ENCODE measurements at regions not wholly inside any gene's neighbourhood (a gene's known extent, or its start where the extent isn't known, plus 50 kb on each side); places are given as distances from the start of the nearest gene placed in this dataset.

- H3K27me3 Mint-ChIP-seq (ENCODE audit: unreplicated experiment), result peaks cover 2% of the 10 kb centered on the region
- no peaks in the 10 kb centered on the region for H3K4me1 Mint-ChIP-seq (ENCODE audit: unreplicated experiment)
- no peak overlapping the region for H3K4me3 Mint-ChIP-seq (ENCODE audit: unreplicated experiment)
- no peak for DNase-seq (ENCODE audit: low spot score)
- H3K9me3 Mint-ChIP-seq (ENCODE audit: unreplicated experiment), result no peaks in the 10 kb centered on the region
- H3K27ac Mint-ChIP-seq (ENCODE audit: unreplicated experiment), result no peak overlapping the region
- TF ChIP-seq CTCF (IDR thresholded peaks at IDR 0.05; ENCODE audit: unreplicated experiment), result no peak
- no peaks in the 10 kb centered on the region for H3K36me3 Mint-ChIP-seq (ENCODE audit: low read depth, unreplicated experiment)
Observed at GRCh38 chr16:48452991-48453760, 68.0 kb upstream of the SIAH1 start.

- H3K4me1 Mint-ChIP-seq (ENCODE audit: unreplicated experiment), result no peaks in the 10 kb centered on the region
- no peak overlapping the region for H3K27ac Mint-ChIP-seq (ENCODE audit: unreplicated experiment)
- no peaks in the 10 kb centered on the region for H3K36me3 Mint-ChIP-seq (ENCODE audit: low read depth, unreplicated experiment)
- DNase-seq (ENCODE audit: low spot score), result no peak
- H3K9me3 Mint-ChIP-seq (ENCODE audit: unreplicated experiment), result no peaks in the 10 kb centered on the region
- H3K4me3 Mint-ChIP-seq (ENCODE audit: unreplicated experiment), result no peak overlapping the region
- peaks cover 2% of the 10 kb centered on the region for H3K27me3 Mint-ChIP-seq (ENCODE audit: unreplicated experiment)
- no peak for TF ChIP-seq CTCF (IDR thresholded peaks at IDR 0.05; ENCODE audit: unreplicated experiment)
Observed at GRCh38 chr16:48451323-48451722, 66.1 kb upstream of the SIAH1 start.

- Mint-ChIP-seq H3K27ac (ENCODE audit: unreplicated experiment) (no peak overlapping the region), H3K36me3 (ENCODE audit: low read depth, unreplicated experiment) (no peaks in the 10 kb centered on the region), H3K9me3 (ENCODE audit: unreplicated experiment) (no peaks in the 10 kb centered on the region), H3K4me1 (ENCODE audit: unreplicated experiment) (no peaks in the 10 kb centered on the region), H3K27me3 (ENCODE audit: unreplicated experiment) (peaks cover 2% of the 10 kb centered on the region), H3K4me3 (ENCODE audit: unreplicated experiment) (no peak overlapping the region)
- no peak for TF ChIP-seq CTCF (IDR thresholded peaks at IDR 0.05; ENCODE audit: unreplicated experiment)
- DNase-seq (ENCODE audit: low spot score), result no peak
Observed at GRCh38 chr16:48450367-48450766, 65.2 kb upstream of the SIAH1 start.

GRCh38 chr16:48448841-48449481 lies 63.7 kb upstream of the SIAH1 start:
- no peak for DNase-seq (ENCODE audit: low spot score)
- Mint-ChIP-seq H3K36me3 (ENCODE audit: low read depth, unreplicated experiment) (no peaks in the 10 kb centered on the region), H3K9me3 (ENCODE audit: unreplicated experiment) (no peaks in the 10 kb centered on the region), H3K27me3 (ENCODE audit: unreplicated experiment) (peaks cover 2% of the 10 kb centered on the region), H3K4me3 (ENCODE audit: unreplicated experiment) (no peak overlapping the region), H3K27ac (ENCODE audit: unreplicated experiment) (no peak overlapping the region), H3K4me1 (ENCODE audit: unreplicated experiment) (peaks cover 7% of the 10 kb centered on the region)
- TF ChIP-seq CTCF (IDR thresholded peaks at IDR 0.05; ENCODE audit: unreplicated experiment), result no peak

- no peak overlapping the region for H3K27ac Mint-ChIP-seq (ENCODE audit: unreplicated experiment)
- no peak overlapping the region for H3K4me3 Mint-ChIP-seq (ENCODE audit: unreplicated experiment)
- no peaks in the 10 kb centered on the region for H3K36me3 Mint-ChIP-seq (ENCODE audit: low read depth, unreplicated experiment)
- H3K9me3 Mint-ChIP-seq (ENCODE audit: unreplicated experiment), result no peaks in the 10 kb centered on the region
- H3K27me3 Mint-ChIP-seq (ENCODE audit: unreplicated experiment), result no peaks in the 10 kb centered on the region
- H3K4me1 Mint-ChIP-seq (ENCODE audit: unreplicated experiment), result peaks cover 8% of the 10 kb centered on the region
- DNase-seq (ENCODE audit: low spot score), result no peak
- no peak for TF ChIP-seq CTCF (IDR thresholded peaks at IDR 0.05; ENCODE audit: unreplicated experiment)
Observed at GRCh38 chr16:48447940-48448536, 62.8 kb upstream of the SIAH1 start.

All from endothelial cell (in vitro differentiated cells).